ENCODE measurements at regions not wholly inside any gene's neighbourhood (a gene's known extent, or its start where the extent isn't known, plus 50 kb on each side); places are given as distances from the start of the nearest gene placed in this dataset.

GRCh38 chr16:5504064-5504781, 406.6 kb upstream of the EEF2KMT start:
- 8% methylated on average over 13 of the region's 13 CpGs for WGBS (ENCODE audit: low lambda C conversion rate)
- intact Hi-C loops (cut with micrococcal nuclease; ENCODE audit: unreplicated experiment): no loop called here
- ATAC-seq: no peak
- TF ChIP-seq ZNF569 (CRISPR knock-in tag; IDR thresholded peaks at IDR 0.05; ENCODE audit: borderline replicate concordance) (no peak), ZNF512 (CRISPR knock-in tag; IDR thresholded peaks at IDR 0.05) (no peak), ZNF83 (CRISPR knock-in tag; IDR thresholded peaks at IDR 0.05; ENCODE audit: borderline replicate concordance) (no peak), ERF (CRISPR knock-in tag; IDR thresholded peaks at IDR 0.05) (no peak), SMAD3 (CRISPR knock-in tag; IDR thresholded peaks at IDR 0.05) (no peak), MTF1 (CRISPR knock-in tag; IDR thresholded peaks at IDR 0.05) (no peak), ZKSCAN8 (CRISPR knock-in tag; IDR thresholded peaks at IDR 0.05; ENCODE audit: borderline replicate concordance) (no peak), TBL1XR1 (IDR thresholded peaks at IDR 0.05; ENCODE audit: borderline replicate concordance, low read length, partially characterized antibody) (no peak), ZGPAT (CRISPR knock-in tag; IDR thresholded peaks at IDR 0.05) (no peak), ZNF101 (CRISPR knock-in tag; IDR thresholded peaks at IDR 0.05; ENCODE audit: borderline replicate concordance, low read depth) (no peak), TFDP1 (CRISPR knock-in tag; IDR thresholded peaks at IDR 0.05; ENCODE audit: borderline replicate concordance) (no peak), ELF3 (CRISPR knock-in tag; IDR thresholded peaks at IDR 0.05) (no peak), DBP (CRISPR knock-in tag; IDR thresholded peaks at IDR 0.05; ENCODE audit: not compliant biosample characterization) (no peak), ZNF552 (CRISPR knock-in tag; IDR thresholded peaks at IDR 0.05; ENCODE audit: borderline replicate concordance) (no peak), ZFYVE20 (CRISPR knock-in tag; IDR thresholded peaks at IDR 0.05; ENCODE audit: borderline replicate concordance, low read depth) (no peak), ZNF629 (CRISPR knock-in tag; conservative IDR thresholded peaks at IDR 0.05) (no peak), XRCC5 (optimal IDR thresholded peaks at IDR 0.05; ENCODE audit: low read length) (no peak), GABPA (IDR thresholded peaks at IDR 0.05; ENCODE audit: low read depth, low read length) (no peak), GABPA (CRISPR knock-in tag; IDR thresholded peaks at IDR 0.05; ENCODE audit: low read depth) (no peak)

More at GRCh38 chr16:5504064-5504781, 406.6 kb upstream of the EEF2KMT start:
- H3K27me3 ChIP-seq (ENCODE audit: control insufficient read depth in 1 of 2, insufficient read depth in 2 of 2, low read length in 2 of 2): peaks cover 2 to 7% of the 10 kb centered on the region in 2 experiments; a peak in 2 of 5 replicates
- no peaks in the 10 kb centered on the region for H3K9me3 ChIP-seq (ENCODE audit: low read length)
- H3K4me3 ChIP-seq (replicated peaks in 1 of 3; ENCODE audit: insufficient read depth in 1 of 3, low read depth in 2 of 3, low read length in 3 of 3): no peak overlapping the region
- DNase-seq (ENCODE audit: low spot score) (no peak), FAIRE-seq (no peak)
- no TSS peak for BruUV-seq (replicated peaks)
- H3K4me1 ChIP-seq (ENCODE audit: insufficient read depth, low read length): no peaks in the 10 kb centered on the region
- H3K27ac ChIP-seq (ENCODE audit: extremely low read length, insufficient read depth, low read length): no peak overlapping the region
- H2AFZ ChIP-seq (ENCODE audit: low read length): no peak overlapping the region
- CTCF ChIA-PET (ENCODE audit: low intra/inter-chr PET ratio, low total read pairs): no interaction called here
- POLR2A ChIA-PET: no interaction called here
- in situ Hi-C loops (cut with HindIII; ENCODE audit: extremely low pct_ligation_motif_present, low pct_unique_long_range_greater_than_20kb): loop anchor here (5.0 to 25.0 kb wide), 2 partner anchors 93 to 1133 kb away; no protein-coding TSS in a partner anchor
- H3K9ac ChIP-seq (ENCODE audit: insufficient read depth, low read depth, low read length): no peak overlapping the region
- H3K4me2 ChIP-seq (ENCODE audit: low read depth, low read length): no peak overlapping the region
- H3K79me2 ChIP-seq (ENCODE audit: insufficient read depth, low read length): no peaks in the 10 kb centered on the region
- no peaks in the 10 kb centered on the region for H4K20me1 ChIP-seq (ENCODE audit: insufficient read depth, low read length)
- H3K36me3 ChIP-seq (replicated peaks in 1 of 2; ENCODE audit: control insufficient read depth in 1 of 2, insufficient read depth in 2 of 2, low read length in 2 of 2): no peaks in the 10 kb centered on the region

Data from HepG2 (cell line).